Mesenchymal stem cell (in vitro differentiated cells and primary cell): ENCODE measurements at regions not wholly inside any gene's neighbourhood (a gene's known extent, or its start where the extent isn't known, plus 50 kb on each side); places are given as distances from the start of the nearest gene placed in this dataset.

Experiments
- DNase-seq: peaks from one replicate; pipeline ENCODE4 v3.0.0-alpha.2; 2013
- H2AFZ ChIP-seq: one replicate; pipeline ENCODE4 v1.6.1; 2013; ENCODE audit warnings: low read depth, mild to moderate bottlenecking, control low read depth, inconsistent platforms, low read length, moderate library complexity
- H2AK5ac ChIP-seq: 2 replicates; pipeline ENCODE4 v1.6.1; 2013; ENCODE audit warnings: low read length, moderate library complexity, mild to moderate bottlenecking, inconsistent platforms; ENCODE audit not compliant: severe bottlenecking
- H2BK120ac ChIP-seq: one replicate; pipeline ENCODE4 v1.6.1; 2013; ENCODE audit warnings: low read depth, mild to moderate bottlenecking, inconsistent platforms, low read length, moderate library complexity
- H2BK12ac ChIP-seq, 2 experiments: one replicate each; pipeline ENCODE4 v1.6.1; 2013; ENCODE audit warnings: inconsistent platforms in 2 of 2, low read length in 2 of 2, mild to moderate bottlenecking in 2 of 2, moderate library complexity in 2 of 2, control low read depth in 1 of 2
- H2BK15ac ChIP-seq: one replicate; pipeline ENCODE4 v1.6.1; 2013; ENCODE audit warnings: mild to moderate bottlenecking, low read depth, inconsistent platforms; ENCODE audit not compliant: poor library complexity, severe bottlenecking
- H2BK5ac ChIP-seq: 2 replicates; pipeline ENCODE4 v1.6.1; 2013; ENCODE audit warnings: low read depth, mild to moderate bottlenecking, low read length, control low read depth, inconsistent platforms; ENCODE audit not compliant: poor library complexity, severe bottlenecking
- H3K14ac ChIP-seq, 2 experiments: one replicate each; pipeline ENCODE4 v1.6.1; 2013; ENCODE audit warnings: inconsistent platforms in 2 of 2, low read length in 2 of 2, control low read depth in 1 of 2, mild to moderate bottlenecking in 1 of 2, moderate library complexity in 1 of 2
- H3K18ac ChIP-seq, 2 experiments: one replicate each; pipeline ENCODE4 v1.6.1; 2013; ENCODE audit warnings: inconsistent platforms in 2 of 2, low read length in 2 of 2, control low read depth in 1 of 2, low read depth in 1 of 2, mild to moderate bottlenecking in 1 of 2
- H3K23ac ChIP-seq, 2 experiments: one replicate each; pipeline ENCODE4 v1.6.1; 2013; ENCODE audit warnings: inconsistent platforms in 2 of 2, low read length in 2 of 2, mild to moderate bottlenecking in 2 of 2, moderate library complexity in 2 of 2, control low read depth in 1 of 2
- H3K27ac ChIP-seq: 2 replicates; pipeline ENCODE4 v1.5.1; 2013; ENCODE audit warnings: mild to moderate bottlenecking, moderate library complexity, low read length, control low read depth, inconsistent platforms; ENCODE audit not compliant: poor library complexity, severe bottlenecking
- H3K27me3 ChIP-seq, 2 experiments: 2 replicates each; pipeline versions ENCODE4 v1.6.1 to v1.7.0; 2013; ENCODE audit warnings: low read length in 2 of 2, mild to moderate bottlenecking in 2 of 2, moderate library complexity in 2 of 2, control low read depth in 1 of 2, inconsistent platforms in 1 of 2; ENCODE audit not compliant: control insufficient read depth in 1 of 2, insufficient read depth in 1 of 2
- H3K36me3 ChIP-seq, 2 experiments: 2 replicates each; pipeline versions ENCODE4 v1.6.1 to v1.7.0; 2013; ENCODE audit warnings: low read length in 2 of 2, control low read depth in 1 of 2, inconsistent platforms in 1 of 2, low read depth in 1 of 2, mild to moderate bottlenecking in 1 of 2; ENCODE audit not compliant: insufficient read depth in 2 of 2, control insufficient read depth in 1 of 2
- H3K4ac ChIP-seq, 2 experiments: one replicate each; pipeline ENCODE4 v1.6.1; 2013; ENCODE audit warnings: inconsistent platforms in 2 of 2, low read length in 2 of 2, mild to moderate bottlenecking in 2 of 2, moderate library complexity in 2 of 2, control low read depth in 1 of 2, low read depth in 1 of 2
- H3K4me1 ChIP-seq: 2 replicates; pipeline ENCODE4 v1.6.1; 2013; ENCODE audit warnings: low read depth, low read length, control low read depth; ENCODE audit not compliant: control insufficient read depth, insufficient read depth
- H3K4me2 ChIP-seq: 2 replicates; pipeline ENCODE4 v1.6.1; 2013; ENCODE audit warnings: low read length, mild to moderate bottlenecking, inconsistent platforms; ENCODE audit not compliant: poor library complexity, severe bottlenecking
- H3K4me3 ChIP-seq, 2 experiments: 2 replicates each; pipeline versions ENCODE4 v1.5.1 to v1.7.0; 2013; ENCODE audit warnings: low read length in 2 of 2, mild to moderate bottlenecking in 2 of 2, control low read depth in 1 of 2, low read depth in 1 of 2; ENCODE audit not compliant: insufficient read depth in 1 of 2
- H3K79me1 ChIP-seq: replicated peaks from 2 replicates; pipeline ENCODE4 v1.6.1; 2013; ENCODE audit warnings: mild to moderate bottlenecking, control low read depth, low read length, inconsistent platforms; ENCODE audit not compliant: poor library complexity, severe bottlenecking
- H3K9ac ChIP-seq: 2 replicates; pipeline ENCODE4 v1.7.0; 2013; ENCODE audit warnings: mild to moderate bottlenecking, low read length, moderate library complexity
- H3K9me3 ChIP-seq: 2 replicates; pipeline ENCODE4 v1.7.0; 2013; ENCODE audit warnings: mild to moderate bottlenecking, low read length; ENCODE audit not compliant: control insufficient read depth
- H4K8ac ChIP-seq: one replicate; pipeline ENCODE4 v1.6.1; 2013; ENCODE audit warnings: inconsistent platforms, mild to moderate bottlenecking, low read length, moderate library complexity
- H4K91ac ChIP-seq: one replicate; pipeline ENCODE4 v1.6.1; 2013; ENCODE audit warnings: mild to moderate bottlenecking, low read length, inconsistent platforms
- WGBS: methylation state at CpG from one replicate; pipeline ENCODE4 v1.1.7; 2013; ENCODE audit warnings: mixed read lengths; 5-methylcytosine and 5-hydroxymethylcytosine counted together

DNA sequence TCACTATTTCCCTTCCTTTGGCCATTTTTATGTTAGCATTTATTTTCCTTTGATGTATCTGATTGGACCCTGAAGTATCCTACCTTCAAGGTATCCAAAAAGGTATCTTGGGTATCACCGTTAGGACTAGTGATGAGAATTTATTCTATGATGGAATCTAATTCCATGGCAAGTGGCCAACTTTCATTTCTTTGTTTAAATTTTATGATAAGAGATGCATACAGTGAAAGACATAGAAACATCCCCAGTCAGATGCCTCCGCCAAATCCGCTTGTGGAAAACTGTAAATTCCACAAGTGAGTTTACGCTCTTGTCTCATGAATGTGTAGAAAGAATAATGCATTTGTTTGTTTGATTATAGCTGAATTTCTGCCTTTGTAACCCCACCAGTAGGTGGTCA is 153.7 kb upstream of the NR2F2 start:
- no peak for DNase-seq
- no peak overlapping the region for H3K14ac ChIP-seq
- WGBS, result 96% methylated on average over 3 of the region's 4 CpGs

DNA sequence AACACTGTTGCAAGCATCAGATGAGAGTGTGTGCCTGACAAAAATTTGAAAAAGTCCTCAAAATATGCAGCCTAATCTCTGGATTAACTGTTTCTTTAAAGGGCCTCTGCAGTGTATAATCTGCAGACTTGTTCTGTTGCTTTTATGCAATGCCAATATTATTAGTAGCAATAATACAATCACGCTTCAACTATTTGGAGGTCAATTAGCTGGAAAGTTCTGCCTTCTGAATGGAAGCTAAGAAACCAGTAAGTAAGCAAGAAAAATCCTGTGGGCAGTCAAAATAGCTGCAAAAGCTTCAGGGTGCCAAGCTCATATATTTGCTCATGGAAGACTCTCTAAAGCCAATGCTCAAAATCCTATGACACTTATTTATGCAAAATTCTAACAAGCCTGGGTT is 153.2 kb upstream of the NR2F2 start:
- no peak overlapping the region for H3K23ac ChIP-seq
- no peak overlapping the region for H2BK12ac ChIP-seq
- H4K91ac ChIP-seq, result no peak overlapping the region
- no peaks in the 10 kb centered on the region for H3K9me3 ChIP-seq
- H4K8ac ChIP-seq, result no peak overlapping the region
- no peak overlapping the region for H2BK15ac ChIP-seq
- no peaks in the 10 kb centered on the region for H3K27me3 ChIP-seq
- peaks cover 6% of the 10 kb centered on the region for H3K4me1 ChIP-seq
- no peaks in the 10 kb centered on the region for H3K36me3 ChIP-seq
- no peak overlapping the region for H2BK5ac ChIP-seq
- no peak overlapping the region for H3K4me3 ChIP-seq
- H3K18ac ChIP-seq, result no peak overlapping the region
- H3K4ac ChIP-seq, result no peak overlapping the region
- H3K79me1 ChIP-seq, result no peaks in the 10 kb centered on the region
- WGBS, result 100% methylated on average over 1 of the region's 1 CpG
- H3K4me2 ChIP-seq, result no peak overlapping the region
- DNase-seq, result no peak
- no peak overlapping the region for H3K27ac ChIP-seq
- no peak overlapping the region for H3K14ac ChIP-seq
- H2AK5ac ChIP-seq, result no peak overlapping the region
- no peak overlapping the region for H2BK120ac ChIP-seq
- H3K9ac ChIP-seq, result no peak overlapping the region
- H2AFZ ChIP-seq, result no peak overlapping the region

More for the DNA sequence above, 153.7 kb upstream of the NR2F2 start:
- H3K4me3 ChIP-seq, result no peak overlapping the region
- H2AK5ac ChIP-seq, result no peak overlapping the region
- H3K9me3 ChIP-seq, result no peaks in the 10 kb centered on the region
- no peaks in the 10 kb centered on the region for H3K79me1 ChIP-seq
- H3K9ac ChIP-seq, result no peak overlapping the region
- no peak overlapping the region for H3K23ac ChIP-seq
- peaks cover 7% of the 10 kb centered on the region for H3K4me1 ChIP-seq
- no peak overlapping the region for H3K18ac ChIP-seq
- no peak overlapping the region for H2BK15ac ChIP-seq
- no peak overlapping the region for H4K8ac ChIP-seq
- H3K4ac ChIP-seq, result no peak overlapping the region
- no peak overlapping the region for H3K4me2 ChIP-seq
- no peak overlapping the region for H4K91ac ChIP-seq
- H2BK120ac ChIP-seq, result no peak overlapping the region
- no peaks in the 10 kb centered on the region for H3K36me3 ChIP-seq
- H3K27me3 ChIP-seq, result no peaks in the 10 kb centered on the region
- no peak overlapping the region for H3K27ac ChIP-seq
- H2BK5ac ChIP-seq, result no peak overlapping the region
- H2AFZ ChIP-seq, result no peak overlapping the region
- no peak overlapping the region for H2BK12ac ChIP-seq

DNA sequence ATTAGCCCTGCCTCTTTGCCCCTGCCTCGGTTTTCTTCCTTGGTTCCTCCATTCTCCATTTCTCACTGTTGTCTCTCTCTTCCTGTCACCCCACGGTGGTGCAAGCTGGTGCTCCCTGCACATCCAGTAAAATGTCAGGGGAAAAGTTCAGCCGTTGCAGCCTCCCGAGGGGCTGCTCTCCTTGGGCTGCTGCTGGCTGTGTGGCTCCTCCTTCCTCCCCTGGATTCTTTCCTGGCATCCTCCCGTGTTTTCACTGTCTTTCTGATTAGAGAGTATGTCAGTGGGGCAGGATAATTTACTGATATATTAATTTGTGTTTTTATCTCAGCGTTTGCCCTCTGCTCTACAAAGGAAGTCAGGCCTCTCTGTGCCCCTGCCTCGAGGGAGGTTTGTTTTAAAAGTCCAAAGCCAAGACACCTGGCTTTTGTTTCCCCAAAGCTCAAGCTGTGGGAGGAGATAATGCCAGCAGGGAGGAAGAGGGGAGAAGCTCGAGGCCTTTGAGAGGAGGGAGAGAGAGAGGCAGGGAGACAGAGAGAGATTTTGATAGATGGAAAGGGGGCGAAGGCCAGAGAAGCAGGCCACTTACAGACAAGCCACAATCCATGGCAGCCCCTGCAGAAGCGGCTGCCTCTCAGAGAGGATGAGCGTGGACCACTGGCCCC is 150.3 kb upstream of the NR2F2 start:
- Histone ChIP-seq H4K91ac (no peak overlapping the region), H2BK120ac (no peak overlapping the region), H2AFZ (no peak overlapping the region), H3K4ac (no peak overlapping the region), H3K9ac (no peak overlapping the region), H2BK5ac (no peak overlapping the region), H3K27ac (no peak overlapping the region), H2BK15ac (no peak overlapping the region), H3K4me2 (no peak overlapping the region), H4K8ac (no peak overlapping the region), H3K9me3 (no peaks in the 10 kb centered on the region), H3K18ac (no peak overlapping the region), H3K79me1 (no peaks in the 10 kb centered on the region), H2AK5ac (no peak overlapping the region), H3K4me3 (no peak overlapping the region), H2BK12ac (peak overlapping the region in 1 of 2 experiments; percentile 7), H3K14ac (no peak overlapping the region), H3K4me1 (peaks cover 5% of the 10 kb centered on the region), H3K27me3 (no peaks in the 10 kb centered on the region), H3K23ac (no peak overlapping the region), H3K36me3 (no peaks in the 10 kb centered on the region)
- WGBS, result 57% methylated on average over 11 of the region's 11 CpGs
- no peak for DNase-seq

DNA sequence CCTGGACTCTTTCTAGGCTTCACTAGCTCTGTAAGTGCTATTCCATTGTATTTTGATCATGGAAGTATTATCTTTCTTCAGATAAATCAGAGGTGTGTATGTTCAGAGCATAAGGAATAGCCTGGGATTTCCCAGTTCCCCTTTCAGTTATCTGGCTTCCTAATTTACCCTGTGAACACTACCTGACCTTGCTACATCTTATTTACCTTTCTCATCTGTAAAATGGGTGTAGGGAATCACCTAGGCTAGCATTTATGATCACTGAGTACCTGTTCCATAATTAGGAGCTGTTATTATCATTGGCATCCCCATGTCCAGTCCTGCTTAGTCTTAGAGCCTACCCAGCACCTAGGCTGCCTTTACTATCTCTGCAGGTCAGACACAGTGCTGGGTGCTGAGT is 149.3 kb upstream of the NR2F2 start:
- Histone ChIP-seq H2BK12ac (no peak overlapping the region), H2AFZ (no peak overlapping the region), H2BK5ac (no peak overlapping the region), H3K9me3 (no peaks in the 10 kb centered on the region), H3K4me2 (no peak overlapping the region), H3K27ac (no peak overlapping the region), H2BK15ac (no peak overlapping the region), H2AK5ac (no peak overlapping the region), H4K91ac (no peak overlapping the region), H2BK120ac (no peak overlapping the region), H3K4me3 (peak overlapping the region in 1 of 2 experiments; percentile 22), H3K4me1 (peaks cover 5% of the 10 kb centered on the region), H3K9ac (peak overlapping the region; percentile 64), H3K23ac (no peak overlapping the region), H3K18ac (no peak overlapping the region), H3K27me3 (no peaks in the 10 kb centered on the region), H4K8ac (no peak overlapping the region), H3K36me3 (no peaks in the 10 kb centered on the region), H3K4ac (no peak overlapping the region), H3K14ac (no peak overlapping the region), H3K79me1 (no peaks in the 10 kb centered on the region)
- no peak for DNase-seq
